AG04450 (cell line): ENCODE measurements at regions not wholly inside any gene's neighbourhood (a gene's known extent, or its start where the extent isn't known, plus 50 kb on each side); places are given as distances from the start of the nearest gene placed in this dataset.

ENCODE experiments used
- CTCF ChIA-PET: fragments of 300-600, 350-600 bp; formaldehyde crosslinking; extraction: SDS; loops from one replicate; lab custom pipeline; 2022; ENCODE audit warnings: antibody characterized with exemption, inconsistent platforms; lab: Charles Lee
- POLR2A ChIA-PET: fragments of 350-600 bp; formaldehyde crosslinking; extraction: SDS; loops from one replicate; lab custom pipeline; 2021; ENCODE audit warnings: antibody characterized with exemption, inconsistent platforms; lab: Yijun Ruan, JAX
- DNase-seq: peaks from one replicate; pipeline ENCODE4 v3.0.0-alpha.2; 2011; ENCODE audit warnings: low read depth, low spot score
- H3K27ac ChIP-seq: one replicate; pipeline ENCODE4 v1.5.1; 2012; ENCODE audit warnings: low read depth, low read length, control low read depth
- H3K27me3 ChIP-seq: one replicate; pipeline ENCODE4 v1.6.0; 2012; ENCODE audit warnings: low read length; ENCODE audit not compliant: control insufficient read depth, insufficient read depth
- H3K4me3 ChIP-seq: 2 replicates; pipeline ENCODE4 v1.5.1; 2011; ENCODE audit warnings: mild to moderate bottlenecking, low read depth, low read length, control low read depth
- H3K9me3 ChIP-seq: 2 replicates; pipeline ENCODE4 v1.5.1; 2012; ENCODE audit warnings: low read length; ENCODE audit not compliant: control insufficient read depth, insufficient read depth
- TF ChIP-seq, protein P1 (sequence below): IDR thresholded peaks from 2 replicates; pipeline ENCODE4 v1.5.1; 2011; ENCODE audit warnings: low read depth, low read length, control low read depth, inconsistent platforms

DNA sequence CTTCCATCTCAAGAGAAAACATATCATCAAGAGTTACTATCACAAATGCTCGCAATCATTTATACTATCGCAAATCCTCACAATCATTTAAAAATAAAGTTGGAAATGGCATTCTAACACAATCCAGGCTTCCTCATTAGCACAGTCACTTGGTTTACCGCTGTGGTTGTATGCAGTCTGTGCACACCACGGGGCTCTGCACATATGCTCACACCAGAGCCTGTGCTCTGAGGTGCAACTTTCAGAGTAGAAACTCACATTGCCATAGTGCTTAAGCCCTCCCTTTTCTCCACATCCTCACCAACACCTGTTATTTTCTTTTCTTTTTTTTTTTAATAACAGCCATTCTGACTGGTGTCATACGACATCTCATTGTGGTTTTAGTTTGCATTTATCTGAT lies 235.6 kb upstream of the KLF6 start:
- no peak for DNase-seq
- H3K4me3 ChIP-seq = no peak overlapping the region
- TF ChIP-seq, protein P1, sequence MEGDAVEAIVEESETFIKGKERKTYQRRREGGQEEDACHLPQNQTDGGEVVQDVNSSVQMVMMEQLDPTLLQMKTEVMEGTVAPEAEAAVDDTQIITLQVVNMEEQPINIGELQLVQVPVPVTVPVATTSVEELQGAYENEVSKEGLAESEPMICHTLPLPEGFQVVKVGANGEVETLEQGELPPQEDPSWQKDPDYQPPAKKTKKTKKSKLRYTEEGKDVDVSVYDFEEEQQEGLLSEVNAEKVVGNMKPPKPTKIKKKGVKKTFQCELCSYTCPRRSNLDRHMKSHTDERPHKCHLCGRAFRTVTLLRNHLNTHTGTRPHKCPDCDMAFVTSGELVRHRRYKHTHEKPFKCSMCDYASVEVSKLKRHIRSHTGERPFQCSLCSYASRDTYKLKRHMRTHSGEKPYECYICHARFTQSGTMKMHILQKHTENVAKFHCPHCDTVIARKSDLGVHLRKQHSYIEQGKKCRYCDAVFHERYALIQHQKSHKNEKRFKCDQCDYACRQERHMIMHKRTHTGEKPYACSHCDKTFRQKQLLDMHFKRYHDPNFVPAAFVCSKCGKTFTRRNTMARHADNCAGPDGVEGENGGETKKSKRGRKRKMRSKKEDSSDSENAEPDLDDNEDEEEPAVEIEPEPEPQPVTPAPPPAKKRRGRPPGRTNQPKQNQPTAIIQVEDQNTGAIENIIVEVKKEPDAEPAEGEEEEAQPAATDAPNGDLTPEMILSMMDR = no peak
- H3K9me3 ChIP-seq = no peaks in the 10 kb centered on the region; the same call in 1 of the 2 replicates
- ChIA-PET CTCF (no interaction called here), POLR2A (no interaction called here)
- H3K27me3 ChIP-seq = no peaks in the 10 kb centered on the region
- no peak overlapping the region for H3K27ac ChIP-seq

DNA sequence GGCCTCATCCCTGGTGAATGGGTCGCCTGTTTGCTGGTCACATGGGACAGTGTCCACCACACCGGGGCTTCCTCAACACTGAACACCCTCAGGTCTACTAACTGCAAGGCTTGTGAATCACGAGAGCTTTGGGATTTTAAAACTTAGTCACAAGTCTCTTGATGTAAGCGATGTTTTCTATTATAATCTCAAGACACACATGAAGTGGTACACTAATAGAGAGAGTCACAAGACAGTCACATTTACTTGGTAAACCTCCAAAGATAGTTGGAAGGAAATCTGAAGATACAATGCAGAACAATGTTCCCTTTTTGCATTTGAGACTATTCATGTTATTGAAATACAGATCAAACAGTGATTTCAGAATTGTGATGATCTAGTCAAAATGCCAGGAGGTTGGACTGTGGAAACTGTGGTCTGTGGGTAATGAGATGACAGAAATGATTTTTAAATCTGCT lies 233.1 kb upstream of the KLF6 start:
- TF ChIP-seq, protein P1 = no peak
- CTCF ChIA-PET = no interaction called here
- POLR2A ChIA-PET = no interaction called here
- no peak for DNase-seq
- H3K9me3 ChIP-seq = no peaks in the 10 kb centered on the region
- H3K27me3 ChIP-seq = no peaks in the 10 kb centered on the region
- no peak overlapping the region for H3K27ac ChIP-seq
- H3K4me3 ChIP-seq = no peak overlapping the region

DNA sequence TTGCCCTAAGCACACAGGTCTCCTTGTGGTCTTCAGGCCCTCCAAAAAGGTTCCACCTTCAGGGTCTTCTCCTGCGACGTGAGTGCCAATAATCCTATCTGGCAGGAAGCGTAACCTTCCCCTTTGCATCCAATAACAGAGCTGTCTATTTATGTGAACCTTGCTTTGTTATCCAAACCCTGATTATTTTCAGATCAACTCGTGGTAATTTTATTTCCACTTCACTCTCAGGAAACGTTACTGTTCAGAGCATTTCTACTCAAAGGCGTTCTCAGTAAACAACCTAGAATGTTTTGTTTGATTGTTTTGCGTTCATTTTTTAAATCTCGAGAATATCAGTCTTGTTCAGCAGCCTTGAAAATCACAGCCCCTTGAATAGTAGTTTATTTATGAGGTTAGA lies 232.3 kb upstream of the KLF6 start:
- no peak for DNase-seq
- ChIA-PET CTCF (no interaction called here), POLR2A (no interaction called here)
- H3K27me3 ChIP-seq = no peaks in the 10 kb centered on the region
- H3K27ac ChIP-seq = no peak overlapping the region
- TF ChIP-seq, protein P1 = no peak
- no peaks in the 10 kb centered on the region for H3K9me3 ChIP-seq
- H3K4me3 ChIP-seq = no peak overlapping the region

DNA sequence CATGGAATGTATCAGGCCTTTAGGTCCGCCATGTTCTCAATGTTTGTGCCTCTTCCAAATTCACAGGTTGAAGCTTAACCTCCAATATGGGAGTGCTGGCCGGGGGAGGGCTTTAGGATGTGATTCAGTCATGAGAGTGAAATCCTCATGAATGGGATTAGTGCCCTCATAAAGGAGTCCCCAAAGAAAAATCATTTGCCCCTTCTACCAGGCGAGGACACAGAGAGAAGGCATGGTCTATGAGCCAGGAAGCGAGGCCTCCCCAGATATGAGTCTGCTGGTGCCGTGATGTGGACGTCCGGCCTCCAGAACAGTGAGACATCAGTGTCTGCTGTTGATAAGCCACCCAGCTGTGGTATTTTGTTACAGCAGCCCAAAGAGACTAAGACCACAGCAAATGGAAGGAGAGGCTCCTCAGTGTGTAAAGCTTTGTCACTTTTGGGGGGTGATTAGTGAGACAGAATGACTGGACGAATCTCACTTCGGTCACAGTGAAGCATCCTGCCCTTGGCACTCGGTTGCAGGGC lies 231.3 kb upstream of the KLF6 start:
- CTCF ChIA-PET = no interaction called here
- Histone ChIP-seq H3K4me3 (no peak overlapping the region), H3K9me3 (no peaks in the 10 kb centered on the region), H3K27ac (no peak overlapping the region), H3K27me3 (no peaks in the 10 kb centered on the region)
- TF ChIP-seq, protein P1 = no peak
- POLR2A ChIA-PET = no interaction called here
- no peak for DNase-seq

DNA sequence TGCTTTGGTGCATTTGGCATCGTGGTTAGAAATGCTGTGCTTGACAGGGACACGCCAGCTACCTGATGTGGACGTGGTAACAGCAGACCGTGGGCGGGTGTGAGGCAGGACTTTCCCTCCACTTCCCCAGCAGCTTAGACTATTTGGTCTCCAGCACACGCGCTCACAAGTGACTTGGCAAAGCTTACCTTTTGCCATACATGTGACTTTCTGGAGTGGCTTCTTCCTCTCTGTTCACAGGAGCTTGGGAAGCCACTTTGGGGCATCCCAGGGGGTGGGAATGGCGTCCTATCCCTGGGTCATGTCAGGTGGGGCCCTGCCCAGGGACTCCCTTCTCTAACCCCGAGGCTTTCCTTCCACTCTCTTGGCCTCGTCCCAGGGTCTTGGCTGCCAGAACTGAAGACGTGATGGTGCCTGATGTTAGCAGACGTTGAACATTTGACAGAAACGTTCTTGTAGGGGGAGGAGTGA lies 228.7 kb upstream of the KLF6 start:
- Histone ChIP-seq H3K27me3 (no peaks in the 10 kb centered on the region), H3K4me3 (no peak overlapping the region), H3K9me3 (no peaks in the 10 kb centered on the region), H3K27ac (no peak overlapping the region)
- no peak for DNase-seq
- TF ChIP-seq, protein P1 = no peak
- CTCF ChIA-PET = no interaction called here
- POLR2A ChIA-PET = no interaction called here
